ENCODE measurements at regions not wholly inside any gene's neighbourhood (a gene's known extent, or its start where the extent isn't known, plus 50 kb on each side); places are given as distances from the start of the nearest gene placed in this dataset.
"Not testable (repeated sequence)": the region's sequence is repeated elsewhere in the genome, so short reads cannot be mapped to it uniquely, and the experiment has no call there.

DNA sequence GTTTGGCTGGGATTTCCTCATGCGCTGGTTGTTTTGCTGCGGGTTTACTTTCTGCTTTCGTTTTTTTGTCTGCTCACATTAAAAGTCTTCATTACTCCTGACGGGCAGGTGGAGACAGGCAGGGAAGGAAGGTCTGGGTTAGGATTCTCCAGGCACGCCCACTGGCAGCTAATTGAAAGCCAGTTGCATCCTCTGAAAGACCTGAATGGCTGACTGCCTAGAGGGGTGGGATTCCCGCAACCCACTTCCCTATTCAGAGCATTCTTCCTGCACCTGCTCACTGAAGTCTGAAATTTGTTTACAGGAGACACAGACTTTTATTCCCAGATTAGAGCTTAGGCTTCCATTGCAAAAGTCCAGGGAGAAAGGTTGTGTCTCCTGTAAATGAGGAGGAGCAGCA, 172.0 kb downstream of the UQCRFS1 start:
- H3K27ac ChIP-seq: no peak overlapping the region
- no peak for TF ChIP-seq CTCF (IDR thresholded peaks at IDR 0.05)
- no peaks in the 10 kb centered on the region for H3K9me3 ChIP-seq
- no peaks in the 10 kb centered on the region for H3K4me1 ChIP-seq
- H3K36me3 ChIP-seq: no peaks in the 10 kb centered on the region
- intact Hi-C loops (cut with DNase I): no loop called here
- H3K4me3 ChIP-seq: no peak overlapping the region
- DNase-seq: no peak
- H3K27me3 ChIP-seq: no peaks in the 10 kb centered on the region
- ATAC-seq: no peak

- Histone ChIP-seq H3K4me1 (no peaks in the 10 kb centered on the region), H3K9me3 (no peaks in the 10 kb centered on the region), H3K36me3 (no peaks in the 10 kb centered on the region), H3K4me3 (no peak overlapping the region), H3K27ac (no peak overlapping the region), H3K27me3 (no peaks in the 10 kb centered on the region)
- DNase-seq (no peak), ATAC-seq (no peak)
- intact Hi-C loops (cut with DNase I): no loop called here
- TF ChIP-seq CTCF (IDR thresholded peaks at IDR 0.05): no peak
Observed at GRCh38 chr19:29040292-29040691, 172.7 kb downstream of the UQCRFS1 start.

- H3K27me3 ChIP-seq; H3K4me1 ChIP-seq; ATAC-seq; H3K36me3 ChIP-seq; H3K4me3 ChIP-seq; intact Hi-C loops (cut with DNase I); H3K9me3 ChIP-seq; H3K27ac ChIP-seq; DNase-seq: not testable (repeated sequence)
Observed at GRCh38 chr19:29039036-29039435, 173.9 kb downstream of the UQCRFS1 start.

DNA sequence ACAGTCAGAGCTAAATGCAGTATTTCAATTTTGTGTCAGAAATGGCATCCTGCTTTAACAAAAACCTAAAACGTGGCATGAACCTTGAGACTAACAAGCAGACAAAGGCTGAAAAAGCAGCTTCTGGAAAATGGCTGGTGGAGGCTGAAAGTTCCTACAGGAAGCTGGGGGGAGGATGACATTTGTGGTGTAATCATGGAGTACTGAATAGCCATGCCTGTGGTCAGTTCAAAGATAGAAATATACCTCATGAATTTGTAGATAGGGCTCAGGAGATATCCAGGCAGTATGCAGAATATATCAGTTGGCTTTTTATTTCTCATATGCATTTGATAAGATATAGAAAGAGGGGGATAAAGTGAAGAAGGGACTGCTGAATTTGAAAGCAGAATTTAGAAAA, 181.7 kb downstream of the UQCRFS1 start:
- ATAC-seq: no peak
- no peak for DNase-seq
- intact Hi-C loops (cut with DNase I): no loop called here
- no peak overlapping the region for H3K27ac ChIP-seq
- no peaks in the 10 kb centered on the region for H3K36me3 ChIP-seq
- TF ChIP-seq CTCF (IDR thresholded peaks at IDR 0.05): no peak
- H3K4me1 ChIP-seq: no peaks in the 10 kb centered on the region
- no peak overlapping the region for H3K4me3 ChIP-seq
- H3K9me3 ChIP-seq: no peaks in the 10 kb centered on the region
- no peaks in the 10 kb centered on the region for H3K27me3 ChIP-seq

- Histone ChIP-seq H3K4me3 (no peak overlapping the region), H3K36me3 (no peaks in the 10 kb centered on the region), H3K27ac (no peak overlapping the region), H3K9me3 (no peaks in the 10 kb centered on the region), H3K4me1 (no peaks in the 10 kb centered on the region), H3K27me3 (no peaks in the 10 kb centered on the region)
- DNase-seq: no peak
- TF ChIP-seq CTCF (IDR thresholded peaks at IDR 0.05): no peak
- intact Hi-C loops (cut with DNase I): no loop called here
- no peak for ATAC-seq
Observed at GRCh38 chr19:29029268-29029958, 183.5 kb downstream of the UQCRFS1 start.

DNA sequence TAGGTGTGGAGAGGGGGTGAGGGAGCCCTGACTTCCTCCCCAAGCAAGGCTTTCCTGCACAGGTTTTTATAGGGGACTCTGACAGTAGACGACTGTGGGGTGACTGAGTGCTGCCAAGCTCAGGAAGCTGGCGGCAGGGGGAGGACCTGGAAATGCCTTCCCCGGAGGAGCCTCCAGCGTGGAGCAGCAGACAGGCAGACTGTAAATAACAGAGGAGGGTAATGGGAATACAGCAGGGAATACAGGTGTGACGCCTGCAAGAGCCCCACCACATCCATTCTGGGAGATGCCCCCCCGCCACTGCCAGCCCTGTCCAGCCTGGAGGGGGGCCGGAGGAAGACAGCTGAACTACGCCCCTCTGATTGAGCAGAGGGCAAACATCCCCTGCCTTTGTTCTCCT, 190.4 kb downstream of the UQCRFS1 start:
- TF ChIP-seq CTCF (IDR thresholded peaks at IDR 0.05): no peak
- H3K4me3 ChIP-seq: no peak overlapping the region

More for the DNA sequence above, 190.4 kb downstream of the UQCRFS1 start:
- H3K27me3 ChIP-seq: no peaks in the 10 kb centered on the region
- intact Hi-C loops (cut with DNase I): no loop called here
- H3K36me3 ChIP-seq: no peaks in the 10 kb centered on the region
- H3K9me3 ChIP-seq: no peaks in the 10 kb centered on the region
- H3K27ac ChIP-seq: no peak overlapping the region
- ATAC-seq (no peak), DNase-seq (no peak)
- H3K4me1 ChIP-seq: no peaks in the 10 kb centered on the region

Measured in upper lobe of right lung (tissue), 1 donor.